ENCODE measurements at regions not wholly inside any gene's neighbourhood (a gene's known extent, or its start where the extent isn't known, plus 50 kb on each side); places are given as distances from the start of the nearest gene placed in this dataset.

DNA sequence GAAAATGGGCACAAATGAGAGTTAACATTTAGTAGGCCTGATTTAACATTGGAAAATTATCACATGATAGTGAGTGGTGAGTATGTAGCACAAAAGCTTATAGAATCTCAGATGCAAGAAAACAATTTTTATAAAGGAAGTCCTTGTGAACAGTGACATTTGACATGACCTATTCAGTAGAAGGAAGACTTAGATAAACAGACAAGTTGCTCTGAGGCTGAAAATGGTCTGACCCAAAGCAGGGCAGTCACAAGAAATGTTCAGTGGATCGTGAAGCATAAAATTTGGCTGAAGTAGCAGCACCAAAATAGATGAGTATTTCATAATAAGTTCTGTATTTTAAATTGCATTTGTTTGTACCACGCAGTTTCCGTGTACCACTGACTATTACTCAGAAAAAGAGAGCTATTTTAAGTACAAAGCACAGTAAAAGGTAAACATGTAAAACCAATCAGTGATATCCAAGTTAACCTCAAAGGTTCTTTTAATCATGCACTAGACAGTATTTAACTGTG, 605.7 kb upstream of the PABPC4L start:
- Histone ChIP-seq H3K4me2 (ENCODE audit: low read length) (no peak overlapping the region), H3K18ac (ENCODE audit: low read length) (no peak overlapping the region), H2BK5ac (ENCODE audit: low read length) (no peak overlapping the region), H3K79me1 (ENCODE audit: low read length) (no peaks in the 10 kb centered on the region), H4K8ac (ENCODE audit: low read depth, low read length) (no peak overlapping the region), H3K27me3 (ENCODE audit: insufficient read depth, low read length, poor library complexity) (no peaks in the 10 kb centered on the region), H3K9ac (ENCODE audit: low read length) (no peak overlapping the region), H2AK5ac (ENCODE audit: low read length) (no peak overlapping the region), H3K79me2 (ENCODE audit: control insufficient read depth, insufficient read depth, low read length) (no peaks in the 10 kb centered on the region), H3K23ac (ENCODE audit: low read length) (no peak overlapping the region), H3K56ac (ENCODE audit: low read length) (no peak overlapping the region), H3K36me3 (ENCODE audit: control insufficient read depth, insufficient read depth, low read length) (no peaks in the 10 kb centered on the region), H3K4me3 (ENCODE audit: low read length) (no peak overlapping the region), H3K27ac (ENCODE audit: low read depth, low read length) (no peak overlapping the region), H2BK120ac (ENCODE audit: low read depth, low read length) (no peak overlapping the region), H4K5ac (ENCODE audit: low read length) (no peak overlapping the region), H3K4me1 (ENCODE audit: control insufficient read depth, low read depth, low read length) (no peaks in the 10 kb centered on the region), H3K4ac (ENCODE audit: low read depth, low read length) (no peak overlapping the region), H2BK15ac (replicated peaks; ENCODE audit: low read depth) (no peak overlapping the region)
- WGBS (ENCODE audit: extremely low coverage, insufficient coverage, low lambda C conversion rate) = no CpG with 5 or more reads among the region's 3 CpGs
- no peak for DNase-seq

GRCh38 chr4:134798573-134798972, 597.0 kb upstream of the PABPC4L start:
- no peaks in the 10 kb centered on the region for H3K79me1 ChIP-seq (ENCODE audit: low read length)
- no peak overlapping the region for H2BK120ac ChIP-seq (ENCODE audit: low read depth, low read length)
- no peaks in the 10 kb centered on the region for H3K79me2 ChIP-seq (ENCODE audit: control insufficient read depth, insufficient read depth, low read length)
- H3K4ac ChIP-seq (ENCODE audit: low read depth, low read length) = no peak overlapping the region
- H3K4me3 ChIP-seq (ENCODE audit: low read length) = no peak overlapping the region
- no peak overlapping the region for H3K9ac ChIP-seq (ENCODE audit: low read length)
- no peaks in the 10 kb centered on the region for H3K36me3 ChIP-seq (ENCODE audit: control insufficient read depth, insufficient read depth, low read length)
- H4K5ac ChIP-seq (ENCODE audit: low read length) = no peak overlapping the region
- no peak overlapping the region for H2BK5ac ChIP-seq (ENCODE audit: low read length)
- H3K27ac ChIP-seq (ENCODE audit: low read depth, low read length) = no peak overlapping the region
- no peak overlapping the region for H2AK5ac ChIP-seq (ENCODE audit: low read length)
- no peak overlapping the region for H3K23ac ChIP-seq (ENCODE audit: low read length)
- no peak overlapping the region for H3K56ac ChIP-seq (ENCODE audit: low read length)
- no CpG with 5 or more reads among the region's 1 CpG for WGBS (ENCODE audit: extremely low coverage, insufficient coverage, low lambda C conversion rate)
- H3K27me3 ChIP-seq (ENCODE audit: insufficient read depth, low read length, poor library complexity) = no peaks in the 10 kb centered on the region
- DNase-seq = no peak
- H4K8ac ChIP-seq (ENCODE audit: low read depth, low read length) = no peak overlapping the region
- no peaks in the 10 kb centered on the region for H3K4me1 ChIP-seq (ENCODE audit: control insufficient read depth, low read depth, low read length)
- H3K4me2 ChIP-seq (ENCODE audit: low read length) = no peak overlapping the region
- H3K18ac ChIP-seq (ENCODE audit: low read length) = no peak overlapping the region
- H2BK15ac ChIP-seq (replicated peaks; ENCODE audit: low read depth) = no peak overlapping the region

GRCh38 chr4:134787315-134787714, 585.7 kb upstream of the PABPC4L start:
- H2BK120ac ChIP-seq (ENCODE audit: low read depth, low read length) = no peak overlapping the region
- no peak overlapping the region for H2BK15ac ChIP-seq (replicated peaks; ENCODE audit: low read depth)
- H3K27ac ChIP-seq (ENCODE audit: low read depth, low read length) = no peak overlapping the region
- H3K4me2 ChIP-seq (ENCODE audit: low read length) = no peak overlapping the region
- no peak overlapping the region for H3K4me3 ChIP-seq (ENCODE audit: low read length)
- no peaks in the 10 kb centered on the region for H3K79me2 ChIP-seq (ENCODE audit: control insufficient read depth, insufficient read depth, low read length)
- H4K8ac ChIP-seq (ENCODE audit: low read depth, low read length) = no peak overlapping the region
- no peak overlapping the region for H3K23ac ChIP-seq (ENCODE audit: low read length)
- H3K79me1 ChIP-seq (ENCODE audit: low read length) = no peaks in the 10 kb centered on the region
- no peaks in the 10 kb centered on the region for H3K27me3 ChIP-seq (ENCODE audit: insufficient read depth, low read length, poor library complexity)
- H2AK5ac ChIP-seq (ENCODE audit: low read length) = no peak overlapping the region
- no peak overlapping the region for H3K9ac ChIP-seq (ENCODE audit: low read length)
- DNase-seq = no peak
- WGBS (ENCODE audit: extremely low coverage, insufficient coverage, low lambda C conversion rate) = no CpG with 5 or more reads among the region's 1 CpG
- H3K4ac ChIP-seq (ENCODE audit: low read depth, low read length) = no peak overlapping the region
- no peak overlapping the region for H4K5ac ChIP-seq (ENCODE audit: low read length)
- no peak overlapping the region for H3K18ac ChIP-seq (ENCODE audit: low read length)
- no peaks in the 10 kb centered on the region for H3K4me1 ChIP-seq (ENCODE audit: control insufficient read depth, low read depth, low read length)
- H3K36me3 ChIP-seq (ENCODE audit: control insufficient read depth, insufficient read depth, low read length) = no peaks in the 10 kb centered on the region
- no peak overlapping the region for H2BK5ac ChIP-seq (ENCODE audit: low read length)
- H3K56ac ChIP-seq (ENCODE audit: low read length) = no peak overlapping the region

DNA sequence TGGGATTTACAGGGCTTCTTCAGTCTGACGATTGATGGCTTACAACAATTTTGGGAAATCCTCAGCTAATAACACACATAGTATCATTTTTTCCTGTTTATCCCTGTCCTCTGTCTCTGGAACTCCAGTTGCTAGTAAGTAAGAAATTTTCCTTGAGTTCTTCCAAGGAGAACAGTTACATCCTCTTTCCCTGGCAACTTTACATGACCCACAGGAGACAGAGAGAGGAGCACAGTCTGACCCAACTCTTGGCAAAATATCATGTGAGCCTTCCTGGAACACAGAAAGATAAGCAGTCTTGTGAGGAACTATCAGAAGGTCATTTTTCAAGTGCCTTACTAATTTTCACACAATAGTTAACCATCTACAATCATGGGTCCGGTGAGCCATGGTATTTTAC, 578.7 kb upstream of the PABPC4L start:
- Histone ChIP-seq H3K36me3 (ENCODE audit: control insufficient read depth, insufficient read depth, low read length) (no peaks in the 10 kb centered on the region), H3K4me1 (ENCODE audit: control insufficient read depth, low read depth, low read length) (no peaks in the 10 kb centered on the region), H3K4ac (ENCODE audit: low read depth, low read length) (no peak overlapping the region), H3K18ac (ENCODE audit: low read length) (no peak overlapping the region), H2BK5ac (ENCODE audit: low read length) (no peak overlapping the region), H3K79me1 (ENCODE audit: low read length) (no peaks in the 10 kb centered on the region), H3K4me2 (ENCODE audit: low read length) (no peak overlapping the region), H2BK120ac (ENCODE audit: low read depth, low read length) (no peak overlapping the region), H2BK15ac (replicated peaks; ENCODE audit: low read depth) (no peak overlapping the region), H3K4me3 (ENCODE audit: low read length) (no peak overlapping the region), H4K5ac (ENCODE audit: low read length) (no peak overlapping the region), H3K79me2 (ENCODE audit: control insufficient read depth, insufficient read depth, low read length) (no peaks in the 10 kb centered on the region), H3K27me3 (ENCODE audit: insufficient read depth, low read length, poor library complexity) (no peaks in the 10 kb centered on the region), H3K56ac (ENCODE audit: low read length) (no peak overlapping the region), H4K8ac (ENCODE audit: low read depth, low read length) (no peak overlapping the region), H3K27ac (ENCODE audit: low read depth, low read length) (no peak overlapping the region), H3K9ac (ENCODE audit: low read length) (no peak overlapping the region), H3K23ac (ENCODE audit: low read length) (no peak overlapping the region), H2AK5ac (ENCODE audit: low read length) (no peak overlapping the region)
- no peak for DNase-seq
- no CpG with 5 or more reads among the region's 2 CpGs for WGBS (ENCODE audit: extremely low coverage, insufficient coverage, low lambda C conversion rate)

GRCh38 chr4:134777606-134778005, 576.0 kb upstream of the PABPC4L start:
- Histone ChIP-seq H2BK120ac (ENCODE audit: low read depth, low read length) (no peak overlapping the region), H3K79me1 (ENCODE audit: low read length) (no peaks in the 10 kb centered on the region), H2AK5ac (ENCODE audit: low read length) (no peak overlapping the region), H3K4me1 (ENCODE audit: control insufficient read depth, low read depth, low read length) (no peaks in the 10 kb centered on the region), H2BK15ac (replicated peaks; ENCODE audit: low read depth) (no peak overlapping the region), H2BK5ac (ENCODE audit: low read length) (no peak overlapping the region), H3K23ac (ENCODE audit: low read length) (no peak overlapping the region), H3K56ac (ENCODE audit: low read length) (no peak overlapping the region), H3K18ac (ENCODE audit: low read length) (no peak overlapping the region), H3K4me2 (ENCODE audit: low read length) (no peak overlapping the region), H3K4ac (ENCODE audit: low read depth, low read length) (no peak overlapping the region), H4K8ac (ENCODE audit: low read depth, low read length) (no peak overlapping the region), H3K27me3 (ENCODE audit: insufficient read depth, low read length, poor library complexity) (no peaks in the 10 kb centered on the region), H3K36me3 (ENCODE audit: control insufficient read depth, insufficient read depth, low read length) (no peaks in the 10 kb centered on the region), H3K4me3 (ENCODE audit: low read length) (no peak overlapping the region), H4K5ac (ENCODE audit: low read length) (no peak overlapping the region), H3K79me2 (ENCODE audit: control insufficient read depth, insufficient read depth, low read length) (no peaks in the 10 kb centered on the region), H3K27ac (ENCODE audit: low read depth, low read length) (no peak overlapping the region), H3K9ac (ENCODE audit: low read length) (no peak overlapping the region)
- no CpG with 5 or more reads among the region's 2 CpGs for WGBS (ENCODE audit: extremely low coverage, insufficient coverage, low lambda C conversion rate)
- peak; percentile 47 for DNase-seq

- Histone ChIP-seq H3K18ac (ENCODE audit: low read length) (no peak overlapping the region), H3K23ac (ENCODE audit: low read length) (no peak overlapping the region), H3K4ac (ENCODE audit: low read depth, low read length) (no peak overlapping the region), H4K5ac (ENCODE audit: low read length) (no peak overlapping the region), H3K4me1 (ENCODE audit: control insufficient read depth, low read depth, low read length) (no peaks in the 10 kb centered on the region), H2BK120ac (ENCODE audit: low read depth, low read length) (no peak overlapping the region), H3K9ac (ENCODE audit: low read length) (no peak overlapping the region), H3K79me2 (ENCODE audit: control insufficient read depth, insufficient read depth, low read length) (no peaks in the 10 kb centered on the region), H3K27me3 (ENCODE audit: insufficient read depth, low read length, poor library complexity) (no peaks in the 10 kb centered on the region), H3K4me3 (ENCODE audit: low read length) (no peak overlapping the region), H2AK5ac (ENCODE audit: low read length) (no peak overlapping the region), H4K8ac (ENCODE audit: low read depth, low read length) (no peak overlapping the region), H3K4me2 (ENCODE audit: low read length) (no peak overlapping the region), H3K36me3 (ENCODE audit: control insufficient read depth, insufficient read depth, low read length) (no peaks in the 10 kb centered on the region), H3K79me1 (ENCODE audit: low read length) (no peaks in the 10 kb centered on the region), H2BK15ac (replicated peaks; ENCODE audit: low read depth) (no peak overlapping the region), H2BK5ac (ENCODE audit: low read length) (no peak overlapping the region), H3K56ac (ENCODE audit: low read length) (no peak overlapping the region), H3K27ac (ENCODE audit: low read depth, low read length) (no peak overlapping the region)
- no peak for DNase-seq
- WGBS (ENCODE audit: extremely low coverage, insufficient coverage, low lambda C conversion rate) = no CpG with 5 or more reads among the region's 4 CpGs
Observed at GRCh38 chr4:134773497-134774000, 572.0 kb upstream of the PABPC4L start.
